ENCODE measurements at regions not wholly inside any gene's neighbourhood (a gene's known extent, or its start where the extent isn't known, plus 50 kb on each side); places are given as distances from the start of the nearest gene placed in this dataset.
"Not testable (repeated sequence)": the region's sequence is repeated elsewhere in the genome, so short reads cannot be mapped to it uniquely, and the experiment has no call there.

- no peak for DNase-seq (ENCODE audit: low read depth in 2 of 2)
Measured at GRCh38 chr15:70578196-70578595, 185.2 kb downstream of the UACA start.

- DNase-seq (ENCODE audit: low read depth in 2 of 2), result no peak
Measured at GRCh38 chr15:70576696-70577095, 186.7 kb downstream of the UACA start.

GRCh38 chr15:70576276-70576675, 187.1 kb downstream of the UACA start:
- DNase-seq (ENCODE audit: low read depth in 2 of 2), result no peak

GRCh38 chr15:70575231-70576226, 187.8 kb downstream of the UACA start:
- DNase-seq (ENCODE audit: low read depth in 2 of 2), result no peak

GRCh38 chr15:70574325-70574724, 189.0 kb downstream of the UACA start:
- not testable (repeated sequence) for DNase-seq (ENCODE audit: low read depth in 2 of 2)

- DNase-seq (ENCODE audit: low read depth in 2 of 2), result no peak
Measured at GRCh38 chr15:70573121-70573850, 190.1 kb downstream of the UACA start.

- DNase-seq (ENCODE audit: low read depth in 2 of 2), result no peak
Measured at GRCh38 chr15:70569714-70570231, 193.6 kb downstream of the UACA start.

- DNase-seq (ENCODE audit: low read depth in 2 of 2), result no peak
Measured at GRCh38 chr15:70569091-70569713, 194.2 kb downstream of the UACA start.

- no peak for DNase-seq (ENCODE audit: low read depth in 2 of 2)
Measured at GRCh38 chr15:70566989-70567388, 196.4 kb downstream of the UACA start.

- no peak for DNase-seq (ENCODE audit: low read depth in 2 of 2)
Measured at GRCh38 chr15:70566047-70566835, 197.1 kb downstream of the UACA start.

- DNase-seq (ENCODE audit: low read depth in 2 of 2), result no peak
Measured at GRCh38 chr15:70563561-70564095, 199.7 kb downstream of the UACA start.

- DNase-seq (ENCODE audit: low read depth in 2 of 2), result no peak
Measured at GRCh38 chr15:70562906-70563305, 200.5 kb downstream of the UACA start.

- DNase-seq (ENCODE audit: low read depth in 2 of 2), result no peak
Measured at GRCh38 chr15:70561885-70562284, 201.5 kb downstream of the UACA start.

- DNase-seq (ENCODE audit: low read depth in 2 of 2), result no peak
Measured at GRCh38 chr15:70560617-70561328, 202.6 kb downstream of the UACA start.

- peak; percentile 16 to 22 for DNase-seq (ENCODE audit: low read depth in 2 of 2)
Measured at GRCh38 chr15:70559265-70560239, 203.8 kb downstream of the UACA start.

- no peak for DNase-seq (ENCODE audit: low read depth in 2 of 2)
Measured at GRCh38 chr15:70558406-70559264, 204.7 kb downstream of the UACA start.

- DNase-seq (ENCODE audit: low read depth in 2 of 2), result no peak
Measured at GRCh38 chr15:70557521-70558258, 205.7 kb downstream of the UACA start.
